ENCODE measurements at regions not wholly inside any gene's neighbourhood (a gene's known extent, or its start where the extent isn't known, plus 50 kb on each side); places are given as distances from the start of the nearest gene placed in this dataset.

DNA sequence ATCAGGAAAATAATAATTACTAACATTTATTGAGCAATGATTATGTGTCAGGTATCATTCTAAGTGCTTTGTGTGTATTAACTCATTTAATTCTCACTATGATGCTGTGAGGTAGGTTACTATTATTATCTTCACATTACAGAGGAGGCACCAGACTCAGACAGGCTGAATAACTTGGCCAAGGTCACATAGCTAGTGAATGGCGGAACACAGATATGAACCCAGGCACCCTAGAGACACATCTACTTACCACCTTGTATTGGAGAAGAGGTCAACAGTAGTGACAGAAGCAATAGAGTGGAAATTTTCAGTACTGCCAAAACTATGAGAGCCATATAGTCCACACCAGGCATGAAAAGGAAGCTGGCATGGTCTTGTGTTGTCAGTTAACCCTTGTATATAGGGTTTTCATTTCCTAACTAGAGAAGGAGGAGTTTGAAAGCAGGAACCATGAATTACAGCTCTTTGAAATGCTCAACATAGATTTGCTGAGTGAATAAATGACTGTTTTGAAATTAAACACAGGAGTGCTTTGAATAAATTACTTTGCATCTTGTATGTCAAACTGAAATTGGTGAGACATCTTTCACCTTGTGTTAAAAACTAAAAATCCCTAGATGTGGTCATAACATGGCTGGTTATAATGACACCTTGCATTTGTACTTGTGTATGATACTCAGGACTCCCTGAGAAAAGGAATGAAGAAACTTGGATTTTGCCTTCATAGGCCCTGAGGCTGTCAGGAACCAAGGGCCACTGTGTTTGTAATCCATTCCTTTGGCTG is 71.8 kb downstream of the RTL9 start:
- DNase-seq (ENCODE audit: low spot score in 2 of 2) (no peak), FAIRE-seq (no peak)

DNA sequence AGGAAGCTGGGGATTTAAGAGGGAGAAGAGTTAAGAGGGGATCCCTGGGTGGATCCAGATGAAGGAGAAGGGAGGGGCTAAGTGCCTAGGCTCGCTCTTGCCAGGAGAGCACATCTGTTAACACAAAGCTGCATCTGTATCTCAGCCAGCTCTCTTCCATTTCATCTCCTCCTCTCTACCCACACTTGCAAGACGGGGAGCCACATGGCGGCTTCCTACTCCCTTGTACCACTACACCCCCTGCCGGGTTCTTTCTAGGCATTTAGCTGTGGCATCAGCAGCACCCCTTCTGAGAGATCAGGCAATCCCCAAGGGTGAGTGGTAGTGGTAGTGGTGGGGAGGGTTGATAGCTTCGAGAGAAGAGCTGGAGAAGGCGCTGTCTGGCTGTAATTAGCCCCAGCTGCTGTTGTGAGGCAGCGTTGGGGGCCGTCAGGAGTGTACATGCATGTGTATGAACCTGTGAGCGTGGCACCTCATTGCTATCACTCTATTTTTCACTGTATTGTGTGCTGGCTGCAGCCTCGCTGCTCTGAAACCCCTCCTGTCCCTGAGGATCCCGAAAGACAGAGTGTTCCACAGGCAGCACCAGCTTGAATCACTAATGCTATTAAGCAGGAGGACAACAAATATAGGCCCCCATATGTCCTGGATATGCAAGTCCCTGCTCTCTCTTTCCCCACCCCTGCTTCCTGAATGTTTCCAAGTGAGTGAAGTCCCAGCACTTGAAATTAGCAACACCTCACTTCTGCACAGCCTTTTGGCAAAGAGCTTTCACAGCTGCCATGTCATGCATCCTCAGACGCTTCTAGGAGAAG is 73.7 kb downstream of the RTL9 start:
- no peak for DNase-seq (ENCODE audit: low spot score in 2 of 2)
- FAIRE-seq: no peak

DNA sequence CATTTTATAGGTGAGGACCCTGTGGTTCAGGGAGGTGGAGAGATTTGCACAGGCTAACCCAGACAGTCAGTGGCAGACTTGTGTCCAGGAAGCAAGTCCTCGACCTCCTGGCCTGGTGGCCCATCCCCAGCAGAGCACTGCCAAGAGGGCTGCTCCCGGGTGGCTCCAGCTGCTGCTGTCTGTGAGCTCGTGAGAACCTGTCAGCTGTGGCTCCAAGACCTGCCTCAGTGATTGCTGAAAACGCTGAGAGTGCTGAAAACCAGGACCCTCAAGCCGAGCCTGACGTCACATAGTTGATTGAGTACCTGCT is 74.2 kb downstream of the RTL9 start:
- DNase-seq (ENCODE audit: low spot score in 2 of 2): no peak
- FAIRE-seq: no peak

DNA sequence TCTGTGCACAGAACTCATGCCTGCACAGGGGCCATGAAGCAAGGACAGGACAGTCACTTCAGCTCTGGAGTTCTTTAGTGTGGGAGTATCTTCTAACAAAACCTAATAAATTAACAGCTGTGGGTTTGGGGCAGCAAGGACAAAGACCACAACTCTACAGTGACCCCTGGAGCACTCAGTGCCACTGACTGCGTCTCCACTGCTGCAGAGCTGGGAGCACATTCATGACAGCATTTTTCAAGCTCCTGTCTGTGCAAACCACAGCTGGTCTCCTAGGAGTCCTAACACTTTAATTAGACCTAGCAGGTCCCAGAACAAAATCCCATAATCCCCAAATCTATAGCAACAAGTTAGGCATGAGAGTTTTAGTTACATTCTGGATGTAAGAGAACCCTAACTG is 76.5 kb downstream of the RTL9 start:
- DNase-seq (ENCODE audit: low spot score in 2 of 2): no peak
- no peak for FAIRE-seq

DNA sequence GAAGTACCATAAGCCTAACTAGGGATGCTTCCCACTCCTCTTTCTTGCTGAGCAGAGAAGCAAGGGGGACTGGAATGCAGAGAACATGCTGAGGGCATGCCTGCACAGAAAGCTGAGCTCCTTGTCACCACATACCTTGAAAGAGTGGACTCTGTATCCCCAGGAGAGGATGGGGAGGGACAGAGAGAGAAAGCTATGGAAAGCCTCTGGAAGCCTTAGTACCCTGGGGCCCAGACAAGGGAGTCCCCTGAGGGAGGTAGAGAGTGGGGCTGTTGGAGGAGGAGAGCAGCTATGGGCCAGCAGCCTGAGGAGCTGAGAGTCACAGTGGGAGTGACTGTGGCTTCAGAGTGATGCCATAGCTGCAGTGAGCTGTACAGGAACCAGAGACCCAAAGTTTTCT is 77.9 kb downstream of the RTL9 start:
- DNase-seq (ENCODE audit: low spot score in 2 of 2) (no peak), FAIRE-seq (no peak)

DNA sequence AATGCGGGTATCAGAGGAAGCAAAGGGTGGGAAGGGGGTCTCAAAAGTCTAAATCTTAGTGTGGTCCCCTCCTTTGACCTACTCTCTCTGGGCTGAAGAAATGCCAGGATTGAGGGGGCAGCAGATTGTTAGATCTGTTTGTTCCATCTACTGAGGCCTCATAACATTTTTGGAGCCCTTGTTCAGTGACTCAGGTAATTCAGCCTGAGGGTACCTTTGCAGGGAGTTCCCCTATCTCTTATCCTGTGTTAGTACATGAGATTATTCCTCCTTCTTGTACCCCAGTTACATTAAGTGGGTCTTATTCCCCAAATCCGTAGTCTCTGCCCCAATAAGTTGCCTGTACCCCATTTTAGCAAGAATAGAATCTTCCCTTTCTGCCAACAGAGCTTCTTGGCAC is 79.0 kb downstream of the RTL9 start:
- DNase-seq (ENCODE audit: low spot score in 2 of 2): no peak
- no peak for FAIRE-seq

DNA sequence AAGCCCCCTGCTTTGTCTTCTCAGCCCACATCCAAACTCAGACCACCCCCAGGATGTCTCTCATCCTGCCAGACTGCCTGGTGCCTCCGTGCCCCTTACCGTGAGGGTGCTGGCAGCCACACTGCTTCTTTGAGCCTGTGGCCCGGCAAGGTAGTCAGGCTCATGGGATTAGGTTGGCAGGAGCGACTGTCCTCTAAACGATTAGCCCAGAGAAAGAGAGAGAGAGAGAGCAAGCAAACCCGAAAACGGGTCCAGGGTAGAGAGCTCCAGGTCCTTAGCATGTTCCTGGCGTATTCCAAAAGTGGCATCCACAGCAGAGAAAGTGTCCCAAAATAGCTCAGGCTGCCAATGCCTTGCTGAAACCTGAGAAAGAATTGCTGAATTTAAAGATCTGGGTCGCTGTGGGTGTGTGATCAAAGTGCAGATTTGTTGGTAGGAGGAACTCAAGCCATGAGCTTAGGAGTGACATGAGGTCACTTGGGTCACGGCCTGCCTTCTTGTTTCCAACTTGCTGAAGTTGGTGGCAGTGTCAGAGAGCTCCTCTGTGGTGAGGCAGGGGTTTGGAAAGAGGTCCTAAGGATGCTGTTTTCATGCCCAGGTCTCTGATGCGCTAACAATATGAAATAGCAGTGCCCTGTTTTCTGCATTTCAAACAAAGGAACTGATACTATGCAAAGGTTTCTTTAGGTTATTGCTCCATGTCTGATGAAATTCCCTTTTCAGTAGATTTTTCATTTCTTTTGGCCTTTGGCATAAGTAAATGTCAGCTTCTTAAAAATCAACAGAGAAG is 81.6 kb downstream of the RTL9 start:
- FAIRE-seq (no peak), DNase-seq (ENCODE audit: low spot score in 2 of 2) (no peak)

DNA sequence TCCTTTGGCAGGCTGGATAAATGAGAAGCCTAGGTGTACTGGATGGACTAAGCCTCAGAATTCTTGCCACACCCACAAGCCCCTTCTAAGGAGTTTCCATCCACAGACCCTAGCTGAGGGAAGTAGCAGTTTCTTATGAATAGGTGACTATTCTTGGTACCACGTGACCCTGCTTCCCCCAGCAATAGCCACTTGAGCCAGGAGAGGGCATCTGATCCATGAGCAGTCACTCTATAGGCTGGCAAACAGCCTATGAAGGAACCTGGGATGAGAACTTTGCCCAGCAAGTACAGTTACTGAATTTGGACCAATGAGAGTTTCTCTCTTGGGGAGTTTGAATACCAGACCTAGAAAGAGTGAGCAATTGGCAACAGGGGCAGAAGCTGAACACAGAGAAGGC is 84.0 kb downstream of the RTL9 start:
- no peak for DNase-seq (ENCODE audit: low spot score in 2 of 2)

DNA sequence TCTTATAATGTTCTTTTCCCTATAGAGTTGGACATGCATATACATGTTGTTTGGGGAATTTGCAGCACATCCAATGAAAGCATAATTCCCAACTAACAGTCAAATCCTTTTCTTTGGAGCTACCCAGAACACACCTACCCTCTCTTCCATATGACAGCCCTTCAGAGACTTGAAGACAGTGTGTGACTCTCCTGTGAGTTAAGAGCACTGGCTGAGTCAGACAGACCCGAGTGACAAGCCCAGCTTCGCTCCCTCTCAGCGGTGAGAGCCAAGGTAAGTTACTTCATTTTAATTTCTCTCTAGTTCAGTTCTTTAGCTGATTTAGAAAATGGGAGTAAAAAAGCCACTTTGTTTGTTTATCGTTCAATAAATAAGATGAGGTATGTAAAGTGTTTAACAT is 86.3 kb downstream of the RTL9 start:
- no peak for DNase-seq (ENCODE audit: low spot score in 2 of 2)
- FAIRE-seq: no peak

More for the DNA sequence above, 84.0 kb downstream of the RTL9 start:
- FAIRE-seq: no peak

DNA sequence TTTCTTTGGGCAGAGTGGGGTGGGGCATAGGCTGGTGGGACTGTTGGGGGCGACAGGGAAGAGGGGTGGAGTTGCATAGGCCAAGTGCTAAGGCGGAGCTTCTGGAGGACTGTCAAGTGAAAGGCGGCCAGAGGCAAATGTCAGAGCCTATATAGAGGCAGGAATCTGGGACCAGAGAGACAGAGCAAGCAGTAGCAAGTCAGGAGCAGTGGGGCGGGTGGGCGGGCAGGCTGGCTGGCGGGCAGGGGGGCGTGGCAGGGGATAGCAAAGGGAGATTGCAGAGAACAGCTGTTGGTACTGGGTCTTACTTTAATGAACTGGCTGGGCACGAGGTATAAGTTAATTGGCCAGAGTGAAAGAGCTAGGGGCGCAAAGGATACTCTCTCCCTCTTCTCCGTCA is 89.8 kb downstream of the RTL9 start:
- no peak for DNase-seq (ENCODE audit: low spot score in 2 of 2)
- no peak for FAIRE-seq

DNA sequence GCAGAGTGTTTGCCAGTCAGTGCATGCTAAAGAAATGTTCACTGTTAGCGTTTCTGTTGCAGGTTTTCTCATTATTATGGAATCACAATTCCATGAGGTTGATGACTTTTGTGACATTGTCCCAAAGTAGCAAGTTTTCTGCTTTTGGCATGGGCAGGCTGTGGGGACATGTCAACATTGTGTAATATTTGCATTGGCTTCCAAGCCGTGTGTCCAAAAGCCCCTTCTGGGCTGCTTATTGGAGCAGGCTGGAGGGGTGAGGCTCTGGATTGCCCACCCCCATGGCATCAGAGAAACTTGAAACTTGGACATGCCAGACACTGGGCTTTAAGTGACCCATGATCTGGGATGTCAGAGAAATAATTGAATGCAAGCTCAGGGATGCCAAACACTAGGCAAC is 90.7 kb downstream of the RTL9 start:
- FAIRE-seq: no peak

DNA sequence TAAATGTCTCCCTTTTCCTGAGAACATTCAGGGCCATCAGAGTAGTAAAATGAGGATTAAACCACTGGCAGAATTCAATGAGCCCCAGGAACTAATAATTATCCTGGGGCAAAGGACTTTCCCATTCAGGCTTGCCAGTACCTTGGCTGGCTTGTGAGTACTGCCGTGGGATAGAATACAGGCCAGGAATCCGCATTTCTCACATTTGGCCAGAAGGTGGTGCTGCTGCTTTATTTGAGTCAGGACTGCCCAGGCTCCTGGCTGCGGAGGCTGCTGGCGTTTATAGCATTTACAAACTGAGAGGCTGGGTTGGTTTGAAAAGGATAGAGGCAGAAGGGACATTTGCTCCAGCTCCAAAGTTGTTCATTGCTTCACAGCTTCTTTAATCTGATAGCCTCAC is 91.4 kb downstream of the RTL9 start:
- FAIRE-seq (peak; percentile 31), DNase-seq (ENCODE audit: low spot score in 2 of 2) (peak; percentile 54 to 55)

More for the DNA sequence above, 90.7 kb downstream of the RTL9 start:
- no peak for DNase-seq (ENCODE audit: low spot score in 2 of 2)

DNA sequence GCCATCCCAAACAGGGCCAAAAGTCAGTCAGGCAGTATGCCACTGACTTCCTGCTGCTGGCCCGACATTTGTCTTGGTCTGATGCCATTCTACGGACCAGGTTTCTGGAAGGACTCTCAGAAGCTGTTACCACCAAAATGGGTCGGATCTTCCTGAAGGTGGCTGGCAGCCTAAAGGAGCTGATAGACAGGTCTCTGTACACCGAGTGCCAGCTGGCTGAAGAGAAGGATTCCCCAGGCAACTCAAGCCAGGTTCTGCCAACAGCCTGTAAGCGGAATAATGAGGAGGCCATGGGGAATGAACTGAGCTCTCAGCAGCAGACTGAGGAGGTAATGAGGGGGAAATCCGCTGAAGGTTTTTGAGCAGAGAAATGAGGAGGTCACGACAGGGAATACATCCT is 95.7 kb downstream of the RTL9 start:
- no peak for FAIRE-seq
- DNase-seq (ENCODE audit: low spot score in 2 of 2): no peak

DNA sequence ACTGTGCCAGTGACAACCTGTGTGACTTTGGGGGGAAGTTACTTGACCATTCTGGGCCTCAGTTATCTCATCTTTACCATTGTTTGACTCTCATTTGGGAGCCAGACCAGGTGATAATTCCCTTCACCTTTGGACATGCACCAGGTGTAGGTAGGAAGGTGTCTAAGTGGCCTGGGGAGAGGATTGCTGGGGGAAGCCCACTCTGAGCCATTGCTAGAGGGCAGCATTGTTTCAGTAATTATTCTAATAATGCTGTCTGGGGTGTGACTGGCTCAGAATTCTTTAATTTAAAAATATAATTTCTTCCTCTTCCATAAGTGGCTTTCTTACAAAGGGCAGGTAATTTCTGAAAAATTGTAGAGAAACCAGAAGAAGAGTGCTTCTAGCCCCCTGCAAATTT is 104.3 kb downstream of the RTL9 start:
- no peak for DNase-seq (ENCODE audit: low spot score in 2 of 2)
- FAIRE-seq: no peak

DNA sequence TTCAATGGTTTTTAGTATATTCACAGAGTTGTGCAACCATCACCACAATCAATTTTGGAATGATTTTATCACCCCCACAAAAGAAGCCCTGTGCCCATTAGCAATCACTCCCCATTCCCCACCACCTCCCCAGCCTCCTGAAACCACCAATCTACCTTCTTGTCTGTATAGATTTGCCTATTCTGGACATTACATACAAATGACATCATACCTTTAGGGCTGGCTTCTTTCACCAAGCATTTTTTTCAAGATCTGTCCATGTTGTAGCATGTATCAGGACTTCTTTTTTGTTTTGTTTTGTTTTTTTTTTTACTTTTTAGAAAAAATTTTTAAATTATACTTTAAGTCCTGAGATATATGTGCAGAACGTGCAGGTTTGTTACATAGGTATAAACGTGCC is 108.1 kb downstream of the RTL9 start:
- no peak for DNase-seq (ENCODE audit: low spot score in 2 of 2)
- FAIRE-seq: no peak

DNA sequence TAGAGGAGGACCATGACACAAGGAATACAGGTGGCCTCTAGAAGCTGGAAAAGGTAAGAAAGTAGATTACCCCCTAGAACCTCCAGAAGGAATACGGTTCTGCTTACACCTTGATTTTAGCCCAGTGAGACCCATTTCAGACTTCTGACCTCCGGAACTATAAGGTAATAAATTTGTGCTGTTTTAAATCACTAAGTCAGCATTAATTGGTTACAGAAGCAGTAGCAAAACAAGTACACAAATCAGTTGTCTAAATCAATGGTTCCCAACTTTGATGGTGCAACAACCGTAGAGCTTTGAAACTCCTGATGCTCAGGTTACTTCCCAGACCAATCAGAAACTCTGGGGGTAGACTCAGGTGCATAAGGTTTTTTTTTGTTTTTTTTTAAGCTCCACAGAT is 113.6 kb downstream of the RTL9 start:
- FAIRE-seq: no peak

DNA sequence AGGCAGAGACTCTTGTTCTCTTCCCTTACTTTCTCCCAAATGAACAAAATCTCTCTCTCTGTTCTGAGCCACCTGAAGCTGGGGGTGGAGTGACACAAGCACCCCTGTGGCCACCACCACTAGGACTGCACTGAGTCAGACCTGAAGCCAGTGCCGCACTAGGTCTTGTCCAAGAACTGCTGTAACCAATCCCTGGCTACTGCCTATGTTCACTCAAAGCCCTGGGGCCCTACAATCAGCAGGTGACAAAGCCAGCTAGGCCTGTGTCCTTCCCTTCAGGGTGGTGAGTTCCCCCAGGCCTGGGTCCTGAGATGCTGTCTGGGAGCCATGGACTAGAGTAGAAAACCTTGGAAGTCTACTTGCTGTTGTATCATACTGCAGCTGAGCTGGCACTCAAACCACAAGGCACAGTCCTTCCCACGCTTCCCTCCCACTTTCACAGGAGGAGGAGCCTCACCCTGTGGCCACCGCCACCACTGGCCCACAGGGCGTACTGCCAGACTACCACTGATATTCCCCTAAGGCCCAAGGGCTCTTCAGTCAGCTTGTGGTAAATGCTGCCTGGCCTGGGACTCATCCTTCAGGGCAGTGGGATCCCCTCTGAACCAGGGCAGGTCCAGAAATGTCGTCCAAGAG is 119.1 kb downstream of the RTL9 start:
- no peak for FAIRE-seq

More for the DNA sequence above, 113.6 kb downstream of the RTL9 start:
- no peak for DNase-seq (ENCODE audit: low spot score in 2 of 2)

DNA sequence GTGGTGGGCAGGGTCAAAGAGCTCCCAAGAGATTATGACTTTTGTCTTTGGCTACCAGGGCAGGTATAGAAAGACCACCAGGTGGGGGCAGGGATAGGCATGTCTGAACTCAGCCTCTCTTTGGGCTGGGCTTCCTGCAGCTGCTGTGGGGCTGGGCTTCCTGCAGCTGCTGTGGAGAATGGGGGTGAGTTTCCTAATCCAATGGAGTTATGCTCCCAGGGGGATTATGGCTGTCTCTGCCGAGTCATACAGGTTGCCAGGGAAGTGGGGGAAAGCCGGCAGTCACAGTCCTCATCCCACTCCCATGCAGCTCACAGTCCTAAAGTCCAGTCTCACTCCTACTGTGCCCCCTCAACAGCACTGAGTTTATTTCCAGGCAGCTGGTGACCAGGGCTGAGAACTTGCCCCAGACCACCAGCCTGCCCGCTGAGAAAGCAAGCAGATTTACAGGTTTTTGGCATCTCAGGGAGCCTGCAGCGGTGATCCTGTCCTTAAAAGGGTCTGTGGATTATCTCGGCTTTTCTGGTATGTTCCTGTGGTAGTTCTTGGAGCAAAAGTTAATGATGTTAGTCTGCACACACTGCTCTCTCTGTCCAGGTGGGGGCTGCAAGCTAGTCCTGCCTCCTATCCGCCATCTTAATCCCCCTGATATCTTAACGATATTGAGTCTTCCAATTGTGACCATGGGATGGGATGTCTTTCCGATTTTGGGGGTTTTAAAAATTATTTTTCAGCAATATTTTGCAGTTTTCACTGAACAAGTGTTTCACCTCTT is 133.4 kb downstream of the RTL9 start:
- FAIRE-seq: no peak

More for the DNA sequence above, 119.1 kb downstream of the RTL9 start:
- DNase-seq (ENCODE audit: low spot score in 2 of 2): no peak

DNA sequence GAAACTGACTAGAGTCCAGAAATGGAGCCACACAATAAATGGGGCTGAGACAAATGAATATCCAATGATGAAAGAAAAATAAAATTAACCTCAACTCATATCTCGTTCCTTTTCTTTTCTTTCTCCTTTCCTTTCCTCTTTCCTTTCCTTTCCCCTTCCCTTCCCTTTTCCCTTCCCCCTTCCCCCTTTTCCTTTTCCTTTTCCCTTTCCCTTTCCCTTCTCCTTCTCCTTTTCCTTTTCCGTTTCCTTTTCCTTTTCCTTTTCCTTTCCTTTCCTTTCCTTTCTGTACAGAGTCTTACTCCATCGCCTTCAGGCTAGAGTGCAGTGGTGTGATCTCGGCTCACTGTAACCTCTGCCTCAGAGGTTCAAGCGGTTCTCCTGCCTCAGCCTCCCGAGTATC is 146.3 kb downstream of the RTL9 start:
- DNase-seq (ENCODE audit: low spot score in 2 of 2): no peak
- FAIRE-seq: no peak

More for the DNA sequence above, 133.4 kb downstream of the RTL9 start:
- no peak for DNase-seq (ENCODE audit: low spot score in 2 of 2)
